HG02678 (cell line): ENCODE measurements at regions not wholly inside any gene's neighbourhood (a gene's known extent, or its start where the extent isn't known, plus 50 kb on each side); places are given as distances from the start of the nearest gene placed in this dataset.

Experiments used
- ATAC-seq: cut with Tn5 transposase; IDR thresholded peaks from one replicate; pipeline ENCODE4 v1.9.1; 2021; ENCODE audit warnings: mild to moderate bottlenecking, moderate library complexity; ENCODE audit not compliant: unreplicated experiment

DNA sequence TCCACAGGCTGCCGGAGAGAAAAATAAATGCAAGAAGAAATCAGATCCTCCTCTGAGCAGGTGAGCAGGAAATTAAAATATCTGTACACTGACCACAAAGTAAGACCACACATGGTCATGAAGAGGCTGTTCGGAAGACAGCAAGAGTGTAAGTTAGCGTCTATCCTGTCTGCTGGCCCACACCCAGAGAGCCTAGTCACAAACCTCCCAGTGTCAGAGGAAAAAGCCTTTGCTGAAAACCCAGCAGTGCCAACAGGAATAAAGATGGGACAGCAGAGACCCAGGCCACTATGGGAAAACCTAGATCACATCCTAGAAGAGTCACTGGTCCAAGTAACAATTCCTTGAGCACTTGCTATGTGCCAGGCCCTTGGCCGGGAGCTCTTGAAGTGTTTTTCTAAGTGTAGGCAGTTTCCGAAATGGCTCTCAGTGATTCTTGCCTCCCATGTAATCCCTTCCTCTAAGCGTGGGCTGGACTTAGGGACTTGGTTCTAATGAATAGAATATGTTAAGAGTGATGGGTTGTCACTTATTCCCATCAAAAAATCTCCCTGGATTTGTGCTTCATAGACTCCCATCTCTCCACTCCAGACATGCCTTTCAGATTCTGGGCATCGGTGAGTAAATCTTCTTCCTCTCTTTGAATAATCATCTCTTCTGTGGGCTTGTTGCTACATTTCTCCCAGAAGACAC is 110.9 kb upstream of the PKDCC start:
- no peak for ATAC-seq

DNA sequence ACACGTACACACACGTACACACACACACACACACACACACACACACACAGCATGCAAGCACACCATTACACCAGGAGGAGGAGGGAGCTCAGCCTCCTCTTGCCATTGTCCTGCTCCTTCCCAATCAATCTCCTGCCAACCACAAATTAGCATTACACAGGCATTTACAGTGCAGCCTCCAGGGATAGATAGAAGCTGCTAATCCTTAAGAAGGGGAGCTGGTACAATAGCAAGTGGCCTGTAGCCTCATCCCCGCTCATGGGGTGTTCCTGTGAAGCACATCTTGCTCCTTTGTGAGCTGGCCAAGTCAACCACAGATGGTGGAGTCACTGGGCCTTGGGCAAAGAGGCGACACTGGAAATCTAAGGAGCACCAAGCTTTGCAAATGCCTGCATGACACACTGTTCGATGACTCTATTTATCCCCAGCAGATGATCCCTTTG is 110.3 kb upstream of the PKDCC start:
- no peak for ATAC-seq

DNA sequence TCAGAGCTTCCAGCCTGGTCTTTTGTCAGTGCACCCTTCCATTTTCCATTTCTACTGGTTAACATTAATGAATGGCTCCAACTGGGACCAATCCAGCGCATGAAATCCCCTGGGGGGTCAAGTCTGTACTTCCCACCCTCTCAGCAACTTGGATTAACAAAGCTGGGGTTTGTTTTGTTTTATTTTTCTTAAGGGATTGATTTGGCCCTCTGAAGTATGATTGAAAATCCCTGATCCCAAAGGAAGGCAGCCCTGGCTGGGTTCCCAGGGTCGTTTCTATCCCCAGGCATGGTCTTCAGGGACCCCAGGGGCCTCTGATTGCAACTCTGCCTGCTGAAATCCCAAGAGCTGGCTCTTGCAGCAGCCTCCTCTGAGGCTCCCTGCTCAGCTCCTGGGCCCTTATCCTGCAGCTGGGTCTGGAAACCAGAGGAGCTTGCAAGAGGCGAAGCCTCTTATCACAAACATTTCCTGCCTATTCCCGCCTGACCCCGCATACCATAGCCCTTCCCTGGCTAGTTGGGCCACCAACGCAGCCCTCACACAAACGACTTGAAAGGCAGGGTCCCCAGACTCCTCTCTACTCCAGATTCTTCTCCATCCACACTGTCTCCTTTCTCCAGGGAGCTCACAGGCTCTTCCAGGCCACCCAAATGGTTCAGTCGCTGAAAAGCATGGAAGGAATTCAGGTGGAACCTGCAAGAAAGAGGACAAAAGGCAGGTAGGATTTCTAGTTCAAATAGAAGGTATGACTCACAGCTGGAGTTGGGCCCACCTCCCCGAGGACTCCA is 109.7 kb upstream of the PKDCC start:
- no peak for ATAC-seq

DNA sequence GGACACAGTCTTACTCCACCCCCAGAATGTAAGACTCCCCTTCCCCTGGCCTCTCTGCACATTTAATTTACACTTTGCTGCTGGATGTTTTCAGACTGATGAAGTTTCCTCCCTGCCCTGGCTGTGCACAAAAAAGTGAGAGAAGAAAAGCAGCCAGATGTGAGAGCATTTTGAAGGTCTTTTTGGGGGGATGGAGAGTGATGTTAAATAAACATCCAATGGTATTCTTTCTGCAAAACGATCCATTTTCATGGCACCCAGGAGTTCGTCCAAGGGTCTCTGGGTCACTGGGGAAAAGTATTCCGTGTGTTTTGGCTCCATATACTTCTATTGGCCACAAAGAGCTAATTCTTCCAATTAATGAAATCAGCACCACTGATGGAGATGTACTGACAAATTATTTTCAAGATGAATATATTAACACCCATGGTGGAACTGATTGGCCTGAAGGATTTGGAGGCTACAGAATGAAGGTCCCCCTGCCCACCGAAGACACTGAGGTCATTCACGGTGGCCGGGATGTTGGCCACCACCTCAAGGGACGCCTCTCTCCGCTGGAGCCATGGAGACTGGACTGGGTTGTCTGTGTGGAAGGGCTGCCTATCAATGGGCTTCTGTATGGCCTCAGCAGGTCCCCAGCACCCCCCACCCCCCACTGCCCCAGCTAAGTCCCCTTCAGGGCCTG is 107.6 kb upstream of the PKDCC start:
- ATAC-seq = no peak

DNA sequence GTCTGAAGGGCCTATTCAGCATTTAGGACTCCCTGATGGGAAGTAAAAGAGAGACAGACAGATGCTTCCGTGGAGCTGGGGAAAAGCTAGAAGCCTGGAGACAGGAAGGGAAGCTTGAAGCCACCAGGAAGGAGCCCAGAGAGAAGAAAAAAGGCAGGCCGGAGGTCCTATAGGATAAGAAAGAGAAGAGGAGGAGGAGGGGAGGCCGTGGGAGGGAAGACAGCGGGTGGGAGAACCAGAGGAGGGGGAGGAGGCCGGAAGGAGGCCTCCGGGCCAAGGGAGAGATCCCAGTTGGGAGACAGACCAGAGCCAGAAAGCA is 107.1 kb upstream of the PKDCC start:
- no peak for ATAC-seq

DNA sequence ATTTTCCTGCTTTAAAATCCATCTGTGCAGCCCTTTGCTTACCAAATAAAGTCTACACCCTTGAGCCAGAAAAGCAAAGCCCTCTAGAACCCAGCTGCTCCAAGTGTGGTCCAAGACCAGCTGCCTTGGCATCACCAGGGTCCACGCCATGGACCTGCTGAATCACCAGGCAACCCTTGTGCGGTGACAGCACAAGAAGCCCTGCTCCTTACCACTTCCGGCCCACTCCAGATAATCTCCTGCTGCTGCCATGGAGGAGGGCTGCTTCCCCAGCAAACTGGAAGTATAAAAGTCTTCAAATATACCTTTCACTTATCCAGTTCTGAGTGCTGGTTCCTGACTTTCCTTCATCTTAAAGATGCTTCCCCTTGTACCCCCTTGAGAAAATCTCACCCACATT is 106.0 kb upstream of the PKDCC start:
- ATAC-seq = no peak

DNA sequence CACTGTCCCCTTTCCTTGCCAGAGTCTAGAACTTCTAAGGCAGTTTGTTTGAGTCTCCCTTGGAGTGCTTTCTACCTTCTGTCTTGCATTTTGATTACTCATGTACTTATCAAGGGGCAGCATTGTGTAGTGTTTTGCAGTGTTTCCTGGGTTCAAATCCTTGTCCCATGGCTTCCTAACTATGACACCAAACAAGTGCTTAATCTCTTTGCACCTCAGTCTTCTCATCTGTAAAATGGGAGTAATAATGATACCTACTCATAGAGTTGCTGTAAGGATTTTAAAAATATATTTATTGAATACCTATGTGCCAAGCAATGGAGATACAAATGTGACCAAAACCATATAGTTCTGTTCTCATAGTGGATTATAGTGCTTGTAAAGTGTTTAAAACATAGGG is 105.5 kb upstream of the PKDCC start:
- no peak for ATAC-seq

DNA sequence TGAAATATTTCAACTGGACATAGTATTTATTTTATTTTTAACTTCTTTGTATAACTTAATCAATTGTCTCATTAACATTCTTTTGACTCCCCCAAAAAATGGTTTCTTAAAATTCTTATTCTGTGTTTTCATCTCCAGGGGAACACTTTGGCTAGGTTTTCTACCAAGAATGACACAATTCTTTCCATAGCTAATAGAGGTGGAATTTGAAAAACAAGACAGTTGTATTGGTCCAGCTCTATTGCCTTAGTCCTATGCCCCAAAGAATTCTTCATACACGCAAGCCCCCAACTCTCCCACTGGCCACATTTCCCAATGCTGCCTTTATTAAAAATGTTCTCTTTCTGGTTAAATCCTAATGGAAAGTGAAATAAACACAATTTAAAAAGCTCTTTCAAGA is 104.7 kb upstream of the PKDCC start:
- no peak for ATAC-seq

DNA sequence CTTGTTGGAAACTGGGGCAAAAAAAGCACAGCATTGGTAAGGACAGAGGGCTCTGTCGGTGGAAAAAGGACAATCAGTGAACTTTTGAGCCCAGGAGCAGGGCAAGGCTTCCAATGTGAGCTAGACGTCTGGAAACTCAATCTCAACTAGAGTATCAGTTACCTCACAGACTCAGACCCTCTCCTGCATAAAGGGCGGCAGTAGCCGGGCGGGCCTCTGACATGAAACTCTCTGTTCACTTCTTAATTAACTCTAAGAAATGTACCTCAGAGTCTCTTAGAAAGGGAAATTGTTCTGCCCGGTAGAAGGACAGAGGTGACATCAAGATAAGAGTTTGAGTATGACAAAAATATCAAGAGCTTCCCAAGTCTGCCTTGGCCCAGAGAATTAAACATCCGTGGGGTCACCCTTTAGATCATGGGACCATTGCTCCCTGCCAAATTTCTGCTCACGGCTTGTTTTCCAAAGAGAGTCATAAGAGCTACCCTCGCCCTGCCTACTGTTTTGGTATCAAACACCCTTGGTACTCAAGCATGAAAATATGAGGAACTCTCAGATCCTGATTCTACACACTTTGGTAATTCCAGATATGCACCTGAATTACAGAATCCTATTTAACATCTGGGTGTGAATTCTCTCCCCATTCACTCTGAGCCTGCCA is 103.5 kb upstream of the PKDCC start:
- no peak for ATAC-seq

DNA sequence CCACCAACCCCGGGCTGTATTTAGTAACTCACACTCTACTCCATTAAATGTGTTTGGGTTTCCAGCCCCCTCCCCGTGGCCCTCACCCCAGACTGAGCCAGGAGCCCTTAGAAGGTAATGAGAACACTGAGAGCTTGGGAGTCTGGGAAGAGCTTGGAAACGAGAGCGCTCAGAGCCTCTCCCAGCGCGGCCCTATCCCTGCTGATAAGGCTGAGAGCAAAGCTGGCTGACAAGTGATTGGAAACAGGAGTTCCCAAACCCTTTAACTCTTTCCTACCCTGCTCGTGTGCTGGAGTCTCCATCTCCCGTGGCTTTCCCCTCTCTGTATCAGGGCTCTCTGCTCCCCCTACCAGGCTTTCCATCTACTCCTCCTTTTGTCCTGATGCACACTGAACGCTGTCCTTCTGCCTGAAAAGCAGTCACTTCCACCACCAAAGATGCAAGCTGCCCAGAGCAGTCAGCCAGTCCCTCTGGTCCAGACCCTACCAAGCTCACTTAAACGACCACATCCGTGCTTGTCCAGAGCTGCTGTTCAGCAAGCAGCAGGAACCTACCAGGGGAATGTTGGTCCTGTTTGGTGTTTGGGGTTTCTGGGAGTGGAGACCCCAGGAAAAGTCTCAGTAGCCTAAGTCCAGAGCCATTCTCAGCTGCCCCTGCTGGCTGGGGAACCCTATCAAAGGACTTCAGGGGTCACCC is 100.0 kb upstream of the PKDCC start:
- ATAC-seq = no peak

DNA sequence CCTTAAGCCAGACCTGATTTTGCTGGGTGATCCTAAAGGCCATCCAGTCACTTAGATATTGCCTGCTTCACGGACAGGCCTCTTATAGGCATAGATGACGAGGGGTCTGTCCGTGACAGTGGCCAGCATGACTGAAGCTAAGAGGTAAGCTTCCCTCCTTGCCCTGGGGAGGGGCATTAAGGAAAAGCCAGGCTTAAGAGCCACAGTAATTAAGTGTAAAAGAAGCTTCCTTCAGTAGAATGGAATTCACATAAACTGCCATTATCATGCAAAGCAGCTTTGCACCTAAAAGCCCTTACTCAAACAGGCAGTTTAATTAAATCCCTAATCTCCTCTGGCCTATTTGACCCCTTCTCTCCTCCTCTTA is 99.4 kb upstream of the PKDCC start:
- ATAC-seq = no peak

DNA sequence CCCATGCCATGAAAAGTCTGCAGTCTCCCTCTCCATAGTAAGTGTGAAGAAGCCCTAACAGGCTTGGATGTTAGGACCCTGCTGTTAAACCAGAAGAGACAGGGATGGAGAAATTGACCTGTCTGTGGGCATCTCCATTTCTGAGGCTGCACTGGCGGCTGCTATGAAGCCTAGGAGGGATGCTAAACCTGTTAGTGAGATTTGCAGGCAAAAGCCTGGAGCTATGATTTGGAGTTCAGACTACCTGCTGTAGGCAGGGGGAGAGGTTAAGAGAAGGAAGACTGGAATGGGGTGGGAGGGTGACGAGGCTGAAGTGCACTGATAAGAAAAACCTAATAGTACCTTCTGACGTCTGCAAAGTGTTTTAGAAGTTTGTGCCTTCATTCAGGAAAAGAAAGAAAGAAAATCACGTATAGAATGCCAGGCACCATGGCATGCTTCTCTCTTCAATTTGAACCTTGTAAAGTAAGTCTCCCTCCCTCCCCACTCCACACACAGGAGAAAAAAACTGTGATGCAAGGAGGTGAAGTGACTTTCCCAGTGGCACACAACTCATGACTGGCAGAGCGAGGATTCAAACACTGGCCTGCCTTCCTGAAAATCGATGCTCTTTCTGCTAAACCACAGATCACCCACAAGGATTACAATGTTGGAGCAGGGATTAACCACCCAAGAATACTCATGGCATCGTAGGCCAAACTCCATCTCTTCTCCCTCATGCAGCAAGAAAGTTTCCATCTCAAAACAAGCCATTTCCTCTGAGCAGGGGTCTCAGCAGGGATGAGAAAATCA is 98.5 kb upstream of the PKDCC start:
- no peak for ATAC-seq

DNA sequence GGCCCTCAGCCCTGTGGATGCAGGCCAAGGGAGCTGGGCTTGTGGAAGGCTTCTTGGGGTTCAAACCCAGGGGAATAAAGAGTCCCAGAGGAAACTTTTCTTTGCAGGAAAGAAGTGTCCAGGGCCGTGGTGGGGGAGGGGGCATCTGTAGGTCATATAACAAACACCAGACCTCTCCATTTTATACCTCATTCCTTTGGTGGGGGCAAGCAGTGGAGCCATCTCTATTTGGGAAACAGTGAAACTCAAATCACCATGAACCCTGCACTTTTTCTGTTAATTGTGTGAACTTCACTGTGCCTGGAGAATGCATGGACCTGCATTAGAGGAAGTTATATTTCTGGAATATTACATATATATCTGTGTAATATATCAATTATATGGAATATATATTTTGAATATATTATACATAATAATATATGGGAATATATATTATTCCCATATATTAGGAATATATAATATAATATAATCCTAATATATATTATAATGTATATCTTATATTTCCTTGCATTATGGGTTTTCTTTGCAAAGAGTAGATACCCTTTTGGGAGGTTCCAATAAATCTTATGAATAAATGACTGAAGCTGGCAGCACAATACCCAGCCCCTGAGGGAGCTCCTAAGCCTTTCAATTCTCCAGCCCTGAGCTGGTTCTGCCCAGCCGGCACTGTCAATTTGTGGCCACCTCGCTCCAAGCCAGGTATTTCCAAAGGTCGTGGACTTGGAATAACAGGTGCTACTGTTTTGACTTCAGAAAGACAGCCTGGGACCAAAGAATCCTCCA is 97.7 kb upstream of the PKDCC start:
- ATAC-seq = no peak

DNA sequence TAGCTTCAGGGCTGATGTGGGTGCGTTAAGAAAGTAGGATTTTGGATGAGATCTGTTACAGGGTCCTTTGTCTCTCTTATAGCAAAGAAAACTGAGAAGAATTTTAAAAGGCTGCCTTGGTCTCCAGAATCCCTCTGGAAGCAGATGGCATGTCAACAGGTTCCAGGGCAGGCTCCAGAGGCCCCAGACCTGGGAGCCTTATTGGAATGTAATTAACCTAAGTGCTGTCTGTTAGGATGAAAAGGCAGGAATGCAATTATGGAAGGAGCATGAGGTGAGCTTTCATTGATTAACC is 97.2 kb upstream of the PKDCC start:
- no peak for ATAC-seq

DNA sequence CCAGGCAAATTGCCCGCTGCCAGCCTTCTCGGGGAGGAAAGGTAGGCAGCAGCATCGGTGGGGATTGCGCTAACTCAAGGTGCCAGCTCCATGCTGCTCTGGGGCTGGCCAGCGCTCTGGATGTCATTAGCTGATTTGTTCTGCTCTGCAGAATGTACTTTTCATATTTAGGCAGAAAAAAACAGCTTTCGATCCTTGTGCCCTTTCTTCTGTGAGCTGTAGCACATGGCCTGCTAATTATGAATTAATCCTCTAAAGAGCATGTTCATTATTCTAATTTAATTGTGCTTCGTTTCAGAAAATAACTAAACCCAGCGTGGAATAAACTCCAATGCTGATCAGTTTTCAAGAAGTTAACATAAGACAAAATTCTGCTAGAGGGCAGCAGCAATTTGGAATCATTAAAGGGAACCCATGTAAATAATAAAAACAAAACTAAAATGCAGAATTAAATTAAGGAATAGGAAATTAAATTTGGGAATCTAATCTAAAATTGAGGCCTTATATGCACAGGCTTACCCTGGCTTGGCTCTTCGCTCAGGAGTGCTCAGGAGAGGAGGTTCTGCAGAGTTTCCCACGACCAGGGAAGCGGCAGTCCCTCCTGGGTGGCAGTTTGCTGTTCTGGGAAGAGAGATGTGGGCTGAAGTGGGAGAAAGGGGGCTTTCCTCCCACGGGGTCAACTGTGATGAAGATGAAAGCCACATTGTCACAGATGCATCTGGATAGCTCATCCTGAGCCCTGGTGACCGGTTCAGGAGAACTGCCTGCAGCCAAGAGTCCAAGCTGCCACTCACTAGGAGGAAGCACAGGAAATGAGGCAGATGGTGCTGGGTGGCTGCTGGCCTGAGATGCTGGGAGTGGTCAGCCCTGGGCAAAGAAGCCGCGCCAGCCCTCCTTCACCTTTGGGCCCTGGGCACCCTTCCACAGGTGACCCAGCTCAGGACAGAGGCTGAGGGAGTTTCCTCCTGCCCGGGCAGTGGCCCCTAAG is 93.2 kb upstream of the PKDCC start:
- no peak for ATAC-seq

DNA sequence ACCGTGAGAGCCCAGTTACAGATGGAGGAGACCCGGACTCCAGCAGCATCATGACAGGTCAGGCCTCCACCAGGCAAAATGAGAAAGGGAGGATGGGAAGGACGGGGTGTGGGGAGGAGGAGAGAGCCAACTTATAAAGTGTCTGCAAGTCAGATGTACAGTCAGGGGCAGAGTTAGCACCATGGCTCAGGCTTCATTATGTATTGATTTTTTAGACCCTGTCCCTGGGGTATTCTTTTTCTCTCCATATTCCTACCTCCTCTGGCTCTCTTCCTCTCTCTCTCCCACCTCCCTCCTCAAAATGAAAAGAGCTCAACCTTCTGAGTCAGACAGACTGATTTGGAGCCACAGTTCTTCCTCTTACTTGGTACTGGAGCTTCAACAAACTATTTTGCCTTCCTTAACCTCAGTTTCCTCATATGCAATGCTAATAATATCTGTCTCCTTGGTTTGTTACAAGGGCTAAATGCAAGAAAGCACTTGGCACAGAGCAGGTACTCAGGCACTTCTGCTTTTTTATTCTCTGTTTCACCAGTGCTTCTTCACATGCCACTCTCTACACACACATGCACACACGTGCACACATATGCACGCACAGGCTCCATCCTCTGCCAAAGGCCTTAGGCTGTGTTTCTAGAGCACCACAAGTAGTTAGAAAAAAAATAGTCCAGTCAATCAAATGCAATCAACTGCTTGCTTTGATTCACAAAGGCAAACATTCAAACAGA is 92.3 kb upstream of the PKDCC start:
- peak; percentile 42 for ATAC-seq

DNA sequence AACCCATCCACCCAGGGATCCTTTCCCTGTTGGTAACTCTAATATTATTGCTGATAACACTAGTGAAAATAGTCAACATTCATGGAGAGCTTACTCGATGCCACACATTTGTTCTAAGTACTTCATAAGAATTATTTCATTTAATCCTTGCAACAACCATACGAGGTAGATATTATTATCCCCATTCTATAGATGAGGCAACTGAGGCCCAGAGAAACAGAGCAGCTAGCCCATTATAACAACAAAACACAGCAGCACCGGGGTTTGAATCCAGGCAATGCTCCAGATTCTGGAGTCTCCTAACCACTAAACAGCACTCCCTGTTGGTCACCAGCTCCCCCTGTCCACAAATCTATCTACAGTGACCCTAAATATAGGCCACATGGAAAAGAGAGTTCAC is 90.4 kb upstream of the PKDCC start:
- ATAC-seq = no peak

DNA sequence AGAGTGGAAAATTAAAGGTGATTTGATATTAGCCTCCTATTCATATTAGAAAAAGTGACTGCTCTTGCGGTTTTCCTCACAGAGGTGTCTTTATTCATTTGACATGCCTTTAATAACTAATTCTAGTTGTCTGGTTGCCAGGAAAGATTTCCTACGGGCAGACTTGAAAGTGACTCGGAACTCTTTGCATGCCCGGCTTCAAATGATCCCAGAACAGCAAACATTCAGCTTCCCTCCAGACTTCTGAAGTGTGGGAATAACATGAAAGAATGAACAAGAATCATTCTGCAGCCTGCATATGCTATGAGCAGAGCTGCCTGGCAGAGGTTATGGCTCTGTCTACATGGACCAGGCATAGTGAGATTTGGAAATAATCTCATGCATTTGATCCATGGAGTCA is 89.6 kb upstream of the PKDCC start:
- no peak for ATAC-seq
